Liver (tissue), 3 donors: ENCODE measurements at regions not wholly inside any gene's neighbourhood (a gene's known extent, or its start where the extent isn't known, plus 50 kb on each side); places are given as distances from the start of the nearest gene placed in this dataset.

Experiments used
- RAD21 ChIP-seq, 2 donors: IDR thresholded peaks; 2 replicates each; pipeline ENCODE4 v1.6.1; 2016; ENCODE audit warnings: antibody characterized with exemption in 2 of 2, mild to moderate bottlenecking in 2 of 2
- TF ChIP-seq, protein P1 (sequence below): fragments of 150-350 bp; IDR thresholded peaks from 2 replicates; pipeline ENCODE4 v1.5.1; 2017; ENCODE audit warnings: improper control_type of control experiment, low read depth, low read length; ENCODE audit not compliant: missing input control
- donor health status: healthy.
- donor health status: healthy.

- TF ChIP-seq, protein P1, sequence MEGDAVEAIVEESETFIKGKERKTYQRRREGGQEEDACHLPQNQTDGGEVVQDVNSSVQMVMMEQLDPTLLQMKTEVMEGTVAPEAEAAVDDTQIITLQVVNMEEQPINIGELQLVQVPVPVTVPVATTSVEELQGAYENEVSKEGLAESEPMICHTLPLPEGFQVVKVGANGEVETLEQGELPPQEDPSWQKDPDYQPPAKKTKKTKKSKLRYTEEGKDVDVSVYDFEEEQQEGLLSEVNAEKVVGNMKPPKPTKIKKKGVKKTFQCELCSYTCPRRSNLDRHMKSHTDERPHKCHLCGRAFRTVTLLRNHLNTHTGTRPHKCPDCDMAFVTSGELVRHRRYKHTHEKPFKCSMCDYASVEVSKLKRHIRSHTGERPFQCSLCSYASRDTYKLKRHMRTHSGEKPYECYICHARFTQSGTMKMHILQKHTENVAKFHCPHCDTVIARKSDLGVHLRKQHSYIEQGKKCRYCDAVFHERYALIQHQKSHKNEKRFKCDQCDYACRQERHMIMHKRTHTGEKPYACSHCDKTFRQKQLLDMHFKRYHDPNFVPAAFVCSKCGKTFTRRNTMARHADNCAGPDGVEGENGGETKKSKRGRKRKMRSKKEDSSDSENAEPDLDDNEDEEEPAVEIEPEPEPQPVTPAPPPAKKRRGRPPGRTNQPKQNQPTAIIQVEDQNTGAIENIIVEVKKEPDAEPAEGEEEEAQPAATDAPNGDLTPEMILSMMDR = no peak
- TF ChIP-seq RAD21 (IDR thresholded peaks at IDR 0.05) = no peak
These were observed 368.9 kb downstream of the C12orf50 start for GRCh38 chr12:87660291-87660690.
